ENCODE measurements at regions not wholly inside any gene's neighbourhood (a gene's known extent, or its start where the extent isn't known, plus 50 kb on each side); places are given as distances from the start of the nearest gene placed in this dataset.

DNA sequence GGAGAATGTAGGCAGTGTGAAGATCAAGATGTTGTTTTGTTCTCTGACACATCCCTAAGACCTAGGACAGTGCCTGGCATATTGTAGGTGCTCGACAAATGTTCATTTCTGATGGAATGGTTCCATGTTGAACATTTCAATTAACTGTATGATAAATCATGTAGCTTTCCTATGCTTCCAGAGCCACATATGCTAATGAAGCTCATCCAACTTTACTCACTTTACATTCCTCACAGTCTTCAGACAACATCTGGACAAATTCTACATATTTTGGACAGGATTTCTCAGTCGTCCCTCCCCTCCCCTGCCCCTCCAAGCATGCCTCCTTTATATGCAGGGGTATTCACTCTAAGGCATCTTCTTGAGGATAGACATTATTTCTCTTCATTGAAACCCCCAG, 177.9 kb downstream of the BLID start:
- H3K9me3 Mint-ChIP-seq (ENCODE audit: low read depth), result no peaks in the 10 kb centered on the region
- no peak overlapping the region for H3K27ac Mint-ChIP-seq (ENCODE audit: unreplicated experiment)

DNA sequence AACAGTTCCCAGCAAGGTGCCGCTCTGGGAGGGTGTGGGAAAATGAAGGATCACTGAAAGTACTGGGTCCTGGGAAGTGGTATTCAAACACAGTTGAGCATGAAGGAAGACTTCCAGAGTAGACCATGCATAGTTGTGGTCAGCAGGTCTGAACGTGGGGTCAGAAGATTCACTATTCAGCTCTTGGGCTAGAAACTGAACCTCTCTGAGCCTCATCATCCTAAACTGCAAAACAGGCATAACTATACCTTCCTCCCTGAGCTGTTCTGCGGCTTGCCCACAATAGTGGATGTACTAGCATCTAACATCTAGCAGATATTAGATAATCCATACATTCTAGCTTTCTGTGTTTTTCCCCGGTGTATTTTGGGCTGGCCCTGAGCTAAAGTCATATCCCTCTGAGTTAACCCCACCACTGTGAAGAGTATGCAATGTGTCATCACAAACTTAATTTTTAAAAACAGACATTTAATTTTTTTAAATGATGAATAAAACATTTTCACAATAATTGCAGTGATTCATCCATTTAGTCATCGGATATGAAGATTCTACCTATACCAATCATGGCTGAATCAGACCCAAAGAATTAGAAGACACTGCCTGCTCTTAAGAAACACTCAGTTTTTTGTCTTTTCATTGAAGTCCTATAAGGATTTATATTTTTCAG, 179.1 kb downstream of the BLID start:
- TF ChIP-seq, protein P1, sequence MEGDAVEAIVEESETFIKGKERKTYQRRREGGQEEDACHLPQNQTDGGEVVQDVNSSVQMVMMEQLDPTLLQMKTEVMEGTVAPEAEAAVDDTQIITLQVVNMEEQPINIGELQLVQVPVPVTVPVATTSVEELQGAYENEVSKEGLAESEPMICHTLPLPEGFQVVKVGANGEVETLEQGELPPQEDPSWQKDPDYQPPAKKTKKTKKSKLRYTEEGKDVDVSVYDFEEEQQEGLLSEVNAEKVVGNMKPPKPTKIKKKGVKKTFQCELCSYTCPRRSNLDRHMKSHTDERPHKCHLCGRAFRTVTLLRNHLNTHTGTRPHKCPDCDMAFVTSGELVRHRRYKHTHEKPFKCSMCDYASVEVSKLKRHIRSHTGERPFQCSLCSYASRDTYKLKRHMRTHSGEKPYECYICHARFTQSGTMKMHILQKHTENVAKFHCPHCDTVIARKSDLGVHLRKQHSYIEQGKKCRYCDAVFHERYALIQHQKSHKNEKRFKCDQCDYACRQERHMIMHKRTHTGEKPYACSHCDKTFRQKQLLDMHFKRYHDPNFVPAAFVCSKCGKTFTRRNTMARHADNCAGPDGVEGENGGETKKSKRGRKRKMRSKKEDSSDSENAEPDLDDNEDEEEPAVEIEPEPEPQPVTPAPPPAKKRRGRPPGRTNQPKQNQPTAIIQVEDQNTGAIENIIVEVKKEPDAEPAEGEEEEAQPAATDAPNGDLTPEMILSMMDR (IDR thresholded peaks at IDR 0.05), result no peak
- no peaks in the 10 kb centered on the region for H3K4me1 Mint-ChIP-seq (ENCODE audit: low read depth)
- H3K27ac Mint-ChIP-seq (ENCODE audit: unreplicated experiment), result no peak overlapping the region
- H3K9me3 Mint-ChIP-seq (ENCODE audit: low read depth), result no peaks in the 10 kb centered on the region
- H3K36me3 Mint-ChIP-seq (ENCODE audit: low read depth), result no peaks in the 10 kb centered on the region
- no peak overlapping the region for H3K4me3 Mint-ChIP-seq (ENCODE audit: unreplicated experiment)
- H3K27me3 Mint-ChIP-seq (ENCODE audit: low read depth), result no peaks in the 10 kb centered on the region
- DNase-seq (ENCODE audit: low spot score), result no peak

More for the DNA sequence above, 177.9 kb downstream of the BLID start:
- Mint-ChIP-seq H3K4me1 (ENCODE audit: low read depth) (no peaks in the 10 kb centered on the region), H3K4me3 (ENCODE audit: unreplicated experiment) (no peak overlapping the region), H3K27me3 (ENCODE audit: low read depth) (no peaks in the 10 kb centered on the region), H3K36me3 (ENCODE audit: low read depth) (no peaks in the 10 kb centered on the region)
- TF ChIP-seq, protein P1 (IDR thresholded peaks at IDR 0.05), result no peak
- DNase-seq (ENCODE audit: low spot score), result no peak

DNA sequence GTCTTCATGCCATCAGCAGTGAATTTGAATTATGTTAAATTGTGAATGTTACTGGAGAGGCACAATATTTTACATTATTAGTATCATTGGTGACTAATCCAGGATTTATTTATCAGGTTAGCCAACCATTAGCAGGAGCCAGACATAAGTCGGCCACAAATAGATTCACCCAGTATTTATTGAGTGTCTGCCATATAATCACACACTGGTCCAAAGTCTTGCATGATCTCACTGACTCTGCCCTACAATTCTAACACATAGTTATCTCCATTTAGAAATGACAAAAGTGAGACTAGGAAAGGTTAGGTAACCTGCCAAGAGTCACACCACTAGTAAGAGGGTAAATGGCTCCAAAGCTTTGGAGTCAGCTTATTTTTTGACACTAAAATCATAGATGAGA, 179.6 kb downstream of the BLID start:
- no peak overlapping the region for H3K4me3 Mint-ChIP-seq (ENCODE audit: unreplicated experiment)
- no peak overlapping the region for H3K27ac Mint-ChIP-seq (ENCODE audit: unreplicated experiment)
- no peaks in the 10 kb centered on the region for H3K9me3 Mint-ChIP-seq (ENCODE audit: low read depth)

DNA sequence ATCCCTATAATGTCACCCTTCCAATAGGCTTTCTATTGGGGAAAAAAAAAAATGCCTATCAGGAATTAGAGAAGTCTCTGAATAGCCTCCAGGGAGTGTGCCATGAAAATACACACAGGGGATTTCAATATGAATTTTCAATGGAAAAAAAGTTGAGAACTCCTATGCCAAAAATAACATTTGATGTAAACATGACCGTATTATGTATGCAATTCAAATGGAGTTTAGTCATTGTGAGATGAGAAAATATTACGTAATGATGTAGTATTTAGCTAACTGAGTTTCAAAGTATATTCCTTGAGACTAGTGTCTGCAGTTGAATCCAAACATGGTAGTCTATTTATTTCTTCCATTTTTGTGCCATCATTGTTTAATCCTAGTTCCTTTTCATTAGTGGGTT, 182.3 kb downstream of the BLID start:
- DNase-seq (ENCODE audit: low spot score), result no peak
- Mint-ChIP-seq H3K27me3 (ENCODE audit: low read depth) (no peaks in the 10 kb centered on the region), H3K27ac (ENCODE audit: unreplicated experiment) (no peak overlapping the region), H3K9me3 (ENCODE audit: low read depth) (no peaks in the 10 kb centered on the region), H3K36me3 (ENCODE audit: low read depth) (no peaks in the 10 kb centered on the region), H3K4me1 (ENCODE audit: low read depth) (no peaks in the 10 kb centered on the region), H3K4me3 (ENCODE audit: unreplicated experiment) (no peak overlapping the region)
- TF ChIP-seq, protein P1 (IDR thresholded peaks at IDR 0.05), result no peak

More for the DNA sequence above, 179.6 kb downstream of the BLID start:
- Mint-ChIP-seq H3K36me3 (ENCODE audit: low read depth) (no peaks in the 10 kb centered on the region), H3K4me1 (ENCODE audit: low read depth) (no peaks in the 10 kb centered on the region), H3K27me3 (ENCODE audit: low read depth) (no peaks in the 10 kb centered on the region)
- TF ChIP-seq, protein P1 (IDR thresholded peaks at IDR 0.05), result no peak
- DNase-seq (ENCODE audit: low spot score), result no peak

DNA sequence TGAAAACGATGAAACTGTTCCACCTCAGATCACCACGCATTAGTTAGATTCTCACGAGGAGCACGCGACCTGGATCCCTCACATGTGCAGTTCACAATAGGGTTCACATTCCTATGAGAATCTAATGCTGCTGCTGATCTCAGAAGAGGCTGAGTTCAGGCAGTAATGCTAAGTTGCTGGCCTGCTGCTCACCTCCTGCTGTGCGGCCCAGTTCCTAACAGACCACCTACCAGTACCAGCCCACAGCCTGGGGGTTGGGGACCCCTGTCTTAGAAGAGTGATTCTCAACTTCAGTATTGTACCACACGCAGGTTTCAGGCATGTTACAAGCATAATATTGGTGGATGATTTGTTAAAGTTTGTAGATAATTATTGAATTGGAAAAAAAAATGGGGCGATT, 182.7 kb downstream of the BLID start:
- TF ChIP-seq, protein P1 (IDR thresholded peaks at IDR 0.05), result no peak
- no peak overlapping the region for H3K4me3 Mint-ChIP-seq (ENCODE audit: unreplicated experiment)
- H3K27me3 Mint-ChIP-seq (ENCODE audit: low read depth), result no peaks in the 10 kb centered on the region
- H3K27ac Mint-ChIP-seq (ENCODE audit: unreplicated experiment), result no peak overlapping the region
- no peaks in the 10 kb centered on the region for H3K9me3 Mint-ChIP-seq (ENCODE audit: low read depth)
- no peak for DNase-seq (ENCODE audit: low spot score)
- H3K4me1 Mint-ChIP-seq (ENCODE audit: low read depth), result no peaks in the 10 kb centered on the region
- H3K36me3 Mint-ChIP-seq (ENCODE audit: low read depth), result no peaks in the 10 kb centered on the region

Measured in chondrocyte (in vitro differentiated cells).